AG04449 (cell line): ENCODE measurements at regions not wholly inside any gene's neighbourhood (a gene's known extent, or its start where the extent isn't known, plus 50 kb on each side); places are given as distances from the start of the nearest gene placed in this dataset.

Source experiments
- CTCF ChIA-PET: fragments of 350-600 bp; formaldehyde crosslinking; extraction: SDS; loops from one replicate; lab custom pipeline; 2021; ENCODE audit warnings: antibody characterized with exemption; lab: Yijun Ruan, JAX
- POLR2A ChIA-PET: fragments of 400-600, 350-600 bp; formaldehyde crosslinking; extraction: SDS; loops from one replicate; lab custom pipeline; 2020; ENCODE audit warnings: antibody characterized with exemption, inconsistent platforms; lab: Yijun Ruan, JAX
- DNase-seq: peaks from one replicate; pipeline ENCODE4 v3.0.0-alpha.2; 2010; ENCODE audit warnings: low read depth, low spot score
- H3K4me3 ChIP-seq: 2 replicates; pipeline ENCODE4 v1.5.1; 2011; ENCODE audit warnings: low read depth, mild to moderate bottlenecking, control low read depth, low read length
- CTCF ChIP-seq: IDR thresholded peaks from one replicate; pipeline ENCODE4 v1.5.1; 2011; ENCODE audit warnings: mild to moderate bottlenecking, moderate library complexity, low read length, control low read depth, inconsistent platforms; ENCODE audit not compliant: insufficient read depth; ENCODE audit errors: missing control alignments

DNA sequence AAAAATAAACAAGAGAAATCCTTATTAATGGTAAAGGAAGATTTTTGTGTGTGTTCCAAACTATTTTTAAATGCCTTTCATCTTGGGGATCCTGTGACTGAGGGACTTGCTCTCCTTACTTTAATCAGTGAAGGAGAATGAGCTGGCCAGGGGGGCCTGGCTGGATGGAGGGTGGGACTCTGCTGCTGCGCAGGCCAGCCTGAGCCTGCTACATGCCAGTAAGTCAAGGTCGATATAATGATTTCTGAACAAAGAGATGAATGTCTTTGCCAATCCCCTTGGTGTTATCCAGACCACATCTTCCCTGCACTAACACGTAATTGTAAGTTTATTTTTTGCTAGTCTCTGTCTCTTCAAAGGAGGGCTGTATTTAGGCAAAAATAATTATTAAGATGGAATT is 1679.2 kb upstream of the TENM3 start:
- no peak overlapping the region for H3K4me3 ChIP-seq
- DNase-seq, result no peak
- CTCF ChIA-PET, result interaction anchor here (0.6 kb wide), 1 partner anchor 24 kb away, joined by 3 read pairs; no protein-coding TSS in a partner anchor
- POLR2A ChIA-PET, result no interaction called here
- TF ChIP-seq CTCF, result no peak

DNA sequence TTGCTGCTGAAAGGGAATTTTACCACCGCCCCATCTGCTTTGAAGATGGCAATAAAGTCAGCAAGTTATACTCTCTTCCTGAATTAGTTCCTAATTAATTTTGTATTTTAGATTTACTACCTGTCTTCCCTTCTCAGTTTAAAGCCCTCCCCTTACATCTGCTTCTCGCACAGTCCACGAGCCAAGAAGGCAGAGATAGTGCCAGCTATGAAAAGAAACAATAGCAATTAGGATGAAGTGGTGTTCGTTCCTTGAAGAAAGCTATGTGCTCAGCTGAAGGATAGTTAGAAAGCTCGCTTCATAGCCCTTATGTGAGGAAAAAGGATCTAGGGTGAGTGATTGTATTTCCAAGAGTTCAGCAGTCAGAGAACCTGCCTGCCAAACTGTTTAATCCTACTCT is 1678.8 kb upstream of the TENM3 start:
- no peak for DNase-seq
- TF ChIP-seq CTCF, result no peak
- H3K4me3 ChIP-seq, result no peak overlapping the region
- CTCF ChIA-PET, result no interaction called here
- POLR2A ChIA-PET, result no interaction called here

DNA sequence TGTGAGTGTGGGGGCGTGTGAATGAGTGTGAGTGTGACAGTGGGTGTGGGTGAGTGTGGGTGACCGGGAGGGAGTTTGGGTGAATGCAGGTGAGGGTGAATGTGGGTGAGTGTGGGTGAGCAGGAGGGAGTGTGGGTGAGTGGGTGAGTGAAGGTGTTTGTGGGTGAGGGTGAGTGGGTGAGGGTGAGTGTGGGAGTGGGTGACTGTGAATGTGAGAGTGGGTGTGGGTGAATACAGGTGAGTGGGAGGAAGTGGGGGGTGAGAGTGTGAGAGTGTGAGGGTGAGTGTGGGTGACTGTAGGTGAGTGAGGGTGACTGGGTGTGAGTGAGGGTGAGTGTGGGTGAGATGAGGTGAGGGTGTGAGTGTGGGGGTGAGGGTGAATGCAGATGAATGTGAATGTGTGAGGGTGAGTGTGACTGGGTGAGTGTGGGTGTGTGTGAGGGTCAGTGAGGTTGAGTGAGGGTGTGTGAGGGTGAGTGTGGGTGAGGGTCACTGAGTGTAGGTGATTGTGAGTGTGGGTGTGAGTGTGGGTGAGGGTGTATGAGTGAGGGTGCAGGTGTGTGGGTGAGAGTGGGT is 1677.3 kb upstream of the TENM3 start:
- DNase-seq, result no peak
- no peak overlapping the region for H3K4me3 ChIP-seq
- CTCF ChIA-PET, result no interaction called here
- POLR2A ChIA-PET, result no interaction called here
- TF ChIP-seq CTCF, result no peak

- H3K4me3 ChIP-seq, result no peak overlapping the region
- no peak for DNase-seq
- TF ChIP-seq CTCF, result no peak
- CTCF ChIA-PET, result no interaction called here
- POLR2A ChIA-PET, result no interaction called here
Measured at GRCh38 chr4:180566492-180566891, 1676.7 kb upstream of the TENM3 start.

DNA sequence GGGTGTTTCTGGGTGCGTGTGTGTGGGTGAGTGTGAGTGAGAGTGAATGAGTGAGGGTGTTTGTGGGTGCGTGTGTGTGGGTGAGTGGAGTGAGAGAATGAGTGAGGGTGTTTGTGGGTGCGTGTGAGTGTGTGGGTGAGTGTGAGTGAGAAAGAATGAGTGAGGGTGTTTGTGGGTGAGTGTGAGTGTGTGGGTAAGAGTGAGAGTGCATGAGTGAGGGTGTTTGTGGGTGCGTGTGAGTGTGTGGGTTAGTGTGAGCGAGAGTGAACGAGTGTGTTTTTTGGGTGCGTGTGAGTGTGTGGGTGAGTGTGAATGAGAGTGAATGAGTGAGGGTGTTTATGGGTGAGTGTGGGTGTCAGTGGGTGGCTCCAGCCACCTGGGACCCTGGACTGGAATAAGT is 1676.1 kb upstream of the TENM3 start:
- no peak for DNase-seq
- no peak for TF ChIP-seq CTCF
- ChIA-PET CTCF (no interaction called here), POLR2A (no interaction called here)
- no peak overlapping the region for H3K4me3 ChIP-seq

DNA sequence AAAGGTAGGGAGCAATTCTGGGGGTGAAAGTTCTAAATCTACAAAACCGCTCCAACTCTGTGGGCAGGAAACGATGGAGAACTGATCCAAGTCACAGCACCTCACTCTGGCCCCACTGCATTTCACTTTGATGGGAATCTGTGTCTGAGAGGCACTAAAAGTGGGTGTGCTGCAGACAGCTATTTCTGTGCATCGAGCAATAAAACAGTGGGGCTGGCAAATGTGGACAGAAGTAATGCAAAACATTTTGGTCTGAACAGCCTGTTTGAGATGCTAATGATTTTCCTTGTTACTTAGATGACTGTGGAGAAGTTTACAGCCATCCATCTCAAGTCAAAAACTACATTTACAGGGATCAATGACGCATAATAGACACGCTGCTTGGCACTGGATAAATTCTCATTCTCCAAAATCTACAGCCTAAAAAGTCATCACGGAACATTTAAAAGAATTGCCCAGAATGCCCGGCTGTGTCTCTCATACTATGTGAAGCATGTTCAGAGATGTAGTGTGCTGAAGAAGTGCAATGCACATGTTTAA is 1671.6 kb upstream of the TENM3 start:
- POLR2A ChIA-PET, result no interaction called here
- DNase-seq, result no peak
- CTCF ChIA-PET, result no interaction called here
- no peak for TF ChIP-seq CTCF
- no peak overlapping the region for H3K4me3 ChIP-seq
